H1 (cell line): ENCODE measurements at regions not wholly inside any gene's neighbourhood (a gene's known extent, or its start where the extent isn't known, plus 50 kb on each side); places are given as distances from the start of the nearest gene placed in this dataset.

Experiments
- CTCF ChIA-PET: fragments of 300-600 bp; sonication (Branson Sonifier 250); formaldehyde crosslinking; loops from one replicate; lab custom pipeline; 2021; ENCODE audit not compliant: partially characterized antibody; lab: Charles Lee
- POLR2A ChIA-PET: fragments of 300-600 bp; sonication (Branson Sonifier 250); formaldehyde crosslinking; loops from one replicate; lab custom pipeline; 2021; ENCODE audit warnings: inconsistent platforms; ENCODE audit not compliant: partially characterized antibody; lab: Charles Lee
- DNase-seq, 2 experiments: peaks; one replicate each; pipeline versions ENCODE4 v3.0.0 to v3.0.0-alpha.2; 2010 to 2022; ENCODE audit warnings: low spot score in 2 of 2, low read depth in 1 of 2, mixed read lengths in 1 of 2
- FAIRE-seq: peaks from 2 replicates; lab custom pipeline; 2011; peaks lifted over from hg19 to GRCh38; lab: Jason Lieb, UNC
- H2AFZ ChIP-seq: 2 replicates; pipeline ENCODE4 v1.8.1; 2012; ENCODE audit warnings: low read length, inconsistent platforms
- H2AK5ac ChIP-seq: 2 replicates; pipeline ENCODE4 v1.6.1; 2013; ENCODE audit warnings: low read depth, low read length
- H2BK120ac ChIP-seq: replicated peaks from 2 replicates; pipeline ENCODE3; 2013; ENCODE audit warnings: low read depth, low read length, inconsistent platforms
- H2BK12ac ChIP-seq: 2 replicates; pipeline ENCODE4 v1.6.1; 2013; ENCODE audit warnings: low read depth, low read length
- H2BK15ac ChIP-seq: 2 replicates; pipeline ENCODE4 v1.6.1; 2013; ENCODE audit warnings: low read length
- H2BK20ac ChIP-seq: 2 replicates; pipeline ENCODE4 v1.6.1; 2013; ENCODE audit warnings: low read length
- H2BK5ac ChIP-seq: 2 replicates; pipeline ENCODE4 v1.6.1; 2013; ENCODE audit warnings: low read depth, low read length
- H3K14ac ChIP-seq: 2 replicates; pipeline ENCODE4 v1.6.1; 2013; ENCODE audit warnings: inconsistent platforms; ENCODE audit not compliant: insufficient read length
- H3K18ac ChIP-seq: 2 replicates; pipeline ENCODE4 v1.6.1; 2013; ENCODE audit warnings: low read length; ENCODE audit errors: extremely low read depth
- H3K23ac ChIP-seq: 2 replicates; pipeline ENCODE4 v1.6.1; 2013; ENCODE audit warnings: inconsistent platforms; ENCODE audit not compliant: insufficient read length
- H3K23me2 ChIP-seq: 2 replicates; pipeline ENCODE4 v1.6.1; 2013; ENCODE audit warnings: low read depth, low read length
- H3K27ac ChIP-seq: 2 replicates; pipeline ENCODE4 v1.6.1; 2011; ENCODE audit warnings: low read depth, low read length, inconsistent platforms
- H3K27me3 ChIP-seq, 4 experiments: replicated peaks in 1 of 4; 1 replicate in 1 of 4; 2 replicates in 3 of 4; pipeline versions ENCODE4 v1.6.1 to v1.8.1; 2011 to 2013; ENCODE audit warnings: low read length in 3 of 4, mild to moderate bottlenecking in 3 of 4, inconsistent platforms in 2 of 4, mixed read lengths in 2 of 4, moderate library complexity in 1 of 4; ENCODE audit not compliant: control insufficient read depth in 3 of 4, insufficient read depth in 3 of 4; ENCODE audit errors: extremely low read depth in 1 of 4
- H3K36me3 ChIP-seq, 4 experiments: 2 replicates each; pipeline versions ENCODE4 v1.6.1 to v1.8.1; 2011 to 2013; ENCODE audit warnings: mild to moderate bottlenecking in 4 of 4, low read length in 3 of 4, moderate library complexity in 2 of 4, control low read depth in 1 of 4, inconsistent platforms in 1 of 4; ENCODE audit not compliant: insufficient read depth in 4 of 4, control insufficient read depth in 2 of 4
- H3K4ac ChIP-seq: replicated peaks from 2 replicates; pipeline ENCODE3; 2013; ENCODE audit warnings: low read length, low read depth, mixed read lengths, inconsistent platforms; ENCODE audit not compliant: insufficient read length
- H3K4me1 ChIP-seq, 4 experiments: replicated peaks in 1 of 4; 1 replicate in 1 of 4; 2 replicates in 3 of 4; pipeline versions ENCODE4 v1.6.1 to v1.8.1; 2011 to 2013; ENCODE audit warnings: low read length in 3 of 4, inconsistent platforms in 2 of 4, mixed read lengths in 1 of 4; ENCODE audit not compliant: insufficient read depth in 4 of 4, control insufficient read depth in 3 of 4
- H3K4me2 ChIP-seq, 2 experiments: 2 replicates each; pipeline versions ENCODE4 v1.6.1 to v1.8.1; 2011 to 2013; ENCODE audit warnings: low read depth in 2 of 2, low read length in 2 of 2, control low read depth in 1 of 2, inconsistent platforms in 1 of 2, mild to moderate bottlenecking in 1 of 2; ENCODE audit not compliant: insufficient read depth in 1 of 2
- H3K4me3 ChIP-seq, 4 experiments: fragments of 200-600, 300-600 bp in 1 of 4; sonication (generic), shearing (Covaris generic), sonication (Bioruptor Twin) in 1 of 4; 2 replicates each; pipeline versions ENCODE4 v1.5.1 to v1.8.1; 2011 to 2016; ENCODE audit warnings: low read length in 4 of 4, low read depth in 3 of 4, control low read depth in 2 of 4, inconsistent platforms in 2 of 4, mild to moderate bottlenecking in 2 of 4, mixed read lengths in 1 of 4, moderate library complexity in 1 of 4; ENCODE audit not compliant: insufficient read depth in 2 of 4; ENCODE audit errors: extremely low read depth in 1 of 4
- H3K56ac ChIP-seq: replicated peaks from 2 replicates; pipeline ENCODE3; 2013; ENCODE audit warnings: low read depth, mild to moderate bottlenecking, mixed read lengths, low read length, inconsistent platforms; ENCODE audit not compliant: insufficient read length
- H3K79me1 ChIP-seq: 2 replicates; pipeline ENCODE4 v1.6.1; 2013; ENCODE audit warnings: low read depth, low read length, control low read depth
- H3K79me2 ChIP-seq, 2 experiments: 2 replicates each; pipeline versions ENCODE4 v1.6.1 to v1.8.1; 2012 to 2013; ENCODE audit warnings: low read length in 2 of 2, mild to moderate bottlenecking in 2 of 2, inconsistent platforms in 1 of 2; ENCODE audit not compliant: insufficient read depth in 2 of 2, control insufficient read depth in 1 of 2
- H3K9ac ChIP-seq, 4 experiments: replicated peaks in 1 of 4; 1 replicate in 1 of 4; 2 replicates in 3 of 4; pipeline versions ENCODE4 v1.6.1 to v1.8.1; 2011 to 2013; ENCODE audit warnings: low read depth in 3 of 4, low read length in 3 of 4, control low read depth in 2 of 4, mild to moderate bottlenecking in 2 of 4, moderate library complexity in 2 of 4, inconsistent platforms in 1 of 4; ENCODE audit errors: extremely low read depth in 1 of 4
- H3K9me3 ChIP-seq, 2 experiments: 2 replicates each; pipeline versions ENCODE4 v1.6.1 to v1.8.1; 2012 to 2013; ENCODE audit warnings: mild to moderate bottlenecking in 2 of 2, moderate library complexity in 2 of 2, control low read depth in 1 of 2, inconsistent platforms in 1 of 2, low read depth in 1 of 2, low read length in 1 of 2, mixed read lengths in 1 of 2; ENCODE audit not compliant: insufficient read depth in 2 of 2
- H4K20me1 ChIP-seq, 2 experiments: replicated peaks in 1 of 2; 2 replicates each; pipeline versions ENCODE3 to v1.8.1; 2011 to 2013; ENCODE audit warnings: inconsistent platforms in 2 of 2, low read length in 2 of 2, mild to moderate bottlenecking in 1 of 2; ENCODE audit not compliant: insufficient read depth in 2 of 2, control insufficient read depth in 1 of 2
- H4K5ac ChIP-seq: 2 replicates; pipeline ENCODE4 v1.6.1; 2013; ENCODE audit warnings: low read length, low read depth, mixed read lengths, inconsistent platforms; ENCODE audit not compliant: insufficient read length
- H4K8ac ChIP-seq: 2 replicates; pipeline ENCODE4 v1.8.0; 2013; ENCODE audit warnings: mild to moderate bottlenecking, moderate library complexity, low read length, inconsistent platforms; ENCODE audit not compliant: insufficient read depth; ENCODE audit errors: extremely low read depth
- H4K91ac ChIP-seq: replicated peaks from 2 replicates; pipeline ENCODE3; 2013; ENCODE audit warnings: low read length, mixed read lengths, inconsistent platforms; ENCODE audit not compliant: insufficient read length
- RBBP5 ChIP-seq: IDR thresholded peaks from 2 replicates; pipeline ENCODE4 v1.7.1; 2012; ENCODE audit warnings: low read depth, mild to moderate bottlenecking, inconsistent platforms, low read length, moderate library complexity, borderline replicate concordance
- RFX5 ChIP-seq: IDR thresholded peaks from 2 replicates; pipeline ENCODE4 v1.6.1; 2011; ENCODE audit warnings: low read depth, low read length, improper control_type of control experiment, borderline replicate concordance
- WGBS, 2 experiments: shearing (Covaris generic) in 1 of 2; methylation state at CpG; one replicate each; pipeline versions ENCODE4 v1.1.6 to v1.1.7; 2013 to 2015; ENCODE audit warnings: low lambda C conversion rate in 2 of 2, mixed read lengths in 2 of 2, inconsistent platforms in 1 of 2, low coverage in 1 of 2, missing lambda C conversion rate in 1 of 2; ENCODE audit not compliant: insufficient replicate concordance in 2 of 2, insufficient coverage in 1 of 2, insufficient read length in 1 of 2; ENCODE audit errors: extremely low coverage in 1 of 2, missing lambda C conversion rate in 1 of 2; 5-methylcytosine and 5-hydroxymethylcytosine counted together

DNA sequence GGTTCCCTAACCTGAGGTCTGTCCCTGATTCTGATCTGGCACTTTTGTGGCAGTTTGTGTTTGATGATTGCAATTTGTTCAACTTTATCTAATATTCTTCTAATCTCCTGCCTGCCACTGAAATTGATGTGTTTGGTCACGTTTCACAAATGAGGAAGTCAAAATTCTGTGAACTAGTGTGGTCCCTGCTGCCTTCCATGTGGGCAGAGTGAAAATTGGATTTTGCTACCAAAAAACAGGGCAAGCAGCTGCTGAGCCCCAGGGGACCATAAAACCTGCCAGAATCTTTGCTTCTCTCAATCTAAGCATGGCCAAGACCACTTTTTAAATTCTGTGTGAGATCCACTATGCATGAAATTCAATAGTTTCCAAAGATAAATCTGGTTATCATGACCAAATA lies 195.5 kb upstream of the CYRIA start:
- Histone ChIP-seq H2BK12ac (no peak overlapping the region), H3K56ac (no peak overlapping the region), H4K20me1 (no peaks in the 10 kb centered on the region), H3K9ac (no peak overlapping the region), H3K4ac (no peak overlapping the region), H2AFZ (peak overlapping the region; percentile 15), H3K23ac (no peak overlapping the region), H4K5ac (no peak overlapping the region), H3K9me3 (no peaks in the 10 kb centered on the region), H3K79me1 (no peaks in the 10 kb centered on the region), H3K27ac (no peak overlapping the region), H3K27me3 (no peaks in the 10 kb centered on the region), H4K8ac (no peak overlapping the region), H3K4me2 (no peak overlapping the region), H4K91ac (no peak overlapping the region), H3K36me3 (no peaks in the 10 kb centered on the region), H3K4me1 (no peaks in the 10 kb centered on the region), H3K18ac (no peak overlapping the region), H2AK5ac (no peak overlapping the region), H3K14ac (no peak overlapping the region), H3K4me3 (no peak overlapping the region), H2BK15ac (no peak overlapping the region), H2BK120ac (no peak overlapping the region), H3K23me2 (no peaks in the 10 kb centered on the region), H2BK5ac (no peak overlapping the region), H2BK20ac (no peak overlapping the region), H3K79me2 (no peaks in the 10 kb centered on the region)
- 93% methylated on average over 1 of the region's 1 CpG; no CpG with 5 or more reads in 1 of the 2 experiments for WGBS, 2 experiments
- no peak for DNase-seq
- TF ChIP-seq RFX5, result no peak
- no peak for TF ChIP-seq RBBP5
- no peak for FAIRE-seq
- CTCF ChIA-PET, result interaction anchor here (1.2 to 1.4 kb wide), 2 partner anchors 17 to 86 kb away, joined by 3 to 4 read pairs; no protein-coding TSS in a partner anchor
- POLR2A ChIA-PET, result no interaction called here
